Keratinocyte (primary cell): ENCODE measurements at regions not wholly inside any gene's neighbourhood (a gene's known extent, or its start where the extent isn't known, plus 50 kb on each side); places are given as distances from the start of the nearest gene placed in this dataset.
A peak's percentile ranks its signal among the peaks of the same experiment; 100 is the strongest.

Experiments
- DNase-seq: peaks from one replicate; pipeline ENCODE4 v3.0.0-alpha.2; 2011; ENCODE audit warnings: low read depth, missing footprints, low spot score
- FAIRE-seq: peaks from 2 replicates; lab custom pipeline; 2011; peaks lifted over from hg19 to GRCh38; lab: Jason Lieb, UNC
- H2AFZ ChIP-seq: 2 replicates; pipeline ENCODE4 v1.6.0; 2012; ENCODE audit warnings: low read length, control low read depth, inconsistent platforms; ENCODE audit not compliant: control insufficient read depth
- H3K27ac ChIP-seq: 2 replicates; pipeline ENCODE4 v1.5.1; 2011; ENCODE audit warnings: low read length; ENCODE audit not compliant: control insufficient read depth, insufficient read depth
- H3K27me3 ChIP-seq: 3 replicates; pipeline ENCODE4 v1.6.0; 2011; ENCODE audit warnings: low read length; ENCODE audit not compliant: control insufficient read depth, insufficient read depth; ENCODE audit errors: extremely low read depth
- H3K36me3 ChIP-seq, 2 experiments: 2 replicates in 1 of 2; 3 replicates in 1 of 2; pipeline ENCODE4 v1.5.1; 2011; ENCODE audit warnings: low read length in 2 of 2, mild to moderate bottlenecking in 1 of 2; ENCODE audit not compliant: control insufficient read depth in 2 of 2, insufficient read depth in 2 of 2; ENCODE audit errors: extremely low read depth in 1 of 2
- H3K4me1 ChIP-seq: 3 replicates; pipeline ENCODE4 v1.5.1; 2011; ENCODE audit warnings: low read length; ENCODE audit not compliant: control insufficient read depth, insufficient read depth; ENCODE audit errors: extremely low read depth
- H3K4me2 ChIP-seq: 3 replicates; pipeline ENCODE4 v1.6.0; 2011; ENCODE audit warnings: low read depth, low read length; ENCODE audit not compliant: control insufficient read depth, insufficient read depth; ENCODE audit errors: extremely low read depth
- H3K4me3 ChIP-seq, 3 experiments: fragments of 200-600 bp in 1 of 3; sonication (generic) in 1 of 3; 2 replicates in 2 of 3; 3 replicates in 1 of 3; pipeline ENCODE4 v1.5.1; 2011 to 2016; ENCODE audit warnings: low read length in 3 of 3, mild to moderate bottlenecking in 3 of 3, control low read depth in 2 of 3, inconsistent platforms in 1 of 3, low read depth in 1 of 3, mixed read lengths in 1 of 3, mixed run types in 1 of 3, moderate library complexity in 1 of 3; ENCODE audit not compliant: control insufficient read depth in 2 of 3, insufficient read depth in 2 of 3; ENCODE audit errors: extremely low read depth in 1 of 3
- H3K79me2 ChIP-seq: 2 replicates; pipeline ENCODE4 v1.6.0; 2012; ENCODE audit warnings: low read length; ENCODE audit not compliant: control insufficient read depth, insufficient read depth
- H3K9ac ChIP-seq: 3 replicates; pipeline ENCODE4 v1.6.0; 2011; ENCODE audit warnings: low read length; ENCODE audit not compliant: control insufficient read depth, insufficient read depth; ENCODE audit errors: extremely low read depth
- H3K9me1 ChIP-seq: 3 replicates; pipeline ENCODE4 v1.6.0; 2011; ENCODE audit warnings: low read length; ENCODE audit not compliant: control insufficient read depth, insufficient read depth; ENCODE audit errors: extremely low read depth
- H3K9me3 ChIP-seq: 2 replicates; pipeline ENCODE4 v1.5.1; 2012; ENCODE audit warnings: low read depth, low read length; ENCODE audit not compliant: control insufficient read depth
- H4K20me1 ChIP-seq: 3 replicates; pipeline ENCODE4 v1.6.0; 2011; ENCODE audit warnings: low read length; ENCODE audit not compliant: control insufficient read depth, insufficient read depth; ENCODE audit errors: extremely low read depth
- CTCF ChIP-seq, 3 experiments: IDR thresholded peaks in 1 of 3; conservative IDR thresholded peaks in 1 of 3; optimal IDR thresholded peaks in 1 of 3; 2 replicates in 2 of 3; 3 replicates in 1 of 3; pipeline versions ENCODE3 to v1.5.1; 2011; ENCODE audit warnings: low read length in 3 of 3, mild to moderate bottlenecking in 3 of 3, moderate library complexity in 2 of 3, control low read depth in 1 of 3, inconsistent platforms in 1 of 3; ENCODE audit not compliant: insufficient read depth in 2 of 3; ENCODE audit errors: extremely low read depth in 1 of 3
- EZH2 ChIP-seq: IDR thresholded peaks from one replicate; pipeline ENCODE4 v1.6.1; 2012; ENCODE audit warnings: inconsistent platforms, mild to moderate bottlenecking, low read length, moderate library complexity
- dilution Hi-C: fragments of 300-500 bp; cut with MboI; formaldehyde crosslinking; loops from one replicate; pipeline ENCODE4 v1.7.0; 2020; ENCODE audit warnings: low sequenced_read_pairs; ENCODE audit not compliant: extremely low pct_ligation_motif_present

GRCh38 chrX:138026211-138026610 is 460.3 kb downstream of the ZIC3 start:
- H3K36me3 ChIP-seq = no peaks in the 10 kb centered on the region
- no peak overlapping the region for H3K9ac ChIP-seq
- no peak overlapping the region for H3K4me2 ChIP-seq
- no peaks in the 10 kb centered on the region for H3K27me3 ChIP-seq
- H3K27ac ChIP-seq = no peak overlapping the region
- no peak overlapping the region for H2AFZ ChIP-seq
- FAIRE-seq (no peak), DNase-seq (no peak)
- H4K20me1 ChIP-seq = no peaks in the 10 kb centered on the region
- no peaks in the 10 kb centered on the region for H3K4me1 ChIP-seq
- H3K9me1 ChIP-seq = no peaks in the 10 kb centered on the region
- no peak overlapping the region for H3K4me3 ChIP-seq
- no peaks in the 10 kb centered on the region for H3K9me3 ChIP-seq
- no peak for TF ChIP-seq EZH2
- peak in 1 of 3 experiments; percentile 32 for TF ChIP-seq CTCF (optimal IDR thresholded peaks at IDR 0.05 in 1 of 3, IDR thresholded peaks at IDR 0.05 in 1 of 3, conservative IDR thresholded peaks at IDR 0.05 in 1 of 3; ENCODE audit: extremely low read depth in 1 of 3, insufficient read depth in 2 of 3, low read length in 3 of 3)
- no peaks in the 10 kb centered on the region for H3K79me2 ChIP-seq
- dilution Hi-C loops = no loop called here

- Histone ChIP-seq H2AFZ (no peak overlapping the region), H3K9me1 (no peaks in the 10 kb centered on the region), H3K79me2 (no peaks in the 10 kb centered on the region), H3K4me2 (no peak overlapping the region), H3K4me3 (no peak overlapping the region), H3K36me3 (no peaks in the 10 kb centered on the region), H3K27me3 (no peaks in the 10 kb centered on the region), H3K9ac (no peak overlapping the region), H4K20me1 (no peaks in the 10 kb centered on the region), H3K27ac (no peak overlapping the region), H3K9me3 (no peaks in the 10 kb centered on the region), H3K4me1 (no peaks in the 10 kb centered on the region)
- DNase-seq (no peak), FAIRE-seq (no peak)
- dilution Hi-C loops = no loop called here
- TF ChIP-seq CTCF (optimal IDR thresholded peaks at IDR 0.05 in 1 of 3, IDR thresholded peaks at IDR 0.05 in 1 of 3, conservative IDR thresholded peaks at IDR 0.05 in 1 of 3; ENCODE audit: extremely low read depth in 1 of 3, insufficient read depth in 2 of 3, low read length in 3 of 3) (no peak), EZH2 (no peak)
Observed at GRCh38 chrX:138031715-138032114, 465.8 kb downstream of the ZIC3 start.
